GM18870 (cell line): ENCODE measurements at regions not wholly inside any gene's neighbourhood (a gene's known extent, or its start where the extent isn't known, plus 50 kb on each side); places are given as distances from the start of the nearest gene placed in this dataset.

Experiments used
- ATAC-seq: cut with Tn5 transposase; IDR thresholded peaks from one replicate; pipeline ENCODE4 v1.9.1; 2021; ENCODE audit warnings: moderate library complexity; ENCODE audit not compliant: unreplicated experiment

DNA sequence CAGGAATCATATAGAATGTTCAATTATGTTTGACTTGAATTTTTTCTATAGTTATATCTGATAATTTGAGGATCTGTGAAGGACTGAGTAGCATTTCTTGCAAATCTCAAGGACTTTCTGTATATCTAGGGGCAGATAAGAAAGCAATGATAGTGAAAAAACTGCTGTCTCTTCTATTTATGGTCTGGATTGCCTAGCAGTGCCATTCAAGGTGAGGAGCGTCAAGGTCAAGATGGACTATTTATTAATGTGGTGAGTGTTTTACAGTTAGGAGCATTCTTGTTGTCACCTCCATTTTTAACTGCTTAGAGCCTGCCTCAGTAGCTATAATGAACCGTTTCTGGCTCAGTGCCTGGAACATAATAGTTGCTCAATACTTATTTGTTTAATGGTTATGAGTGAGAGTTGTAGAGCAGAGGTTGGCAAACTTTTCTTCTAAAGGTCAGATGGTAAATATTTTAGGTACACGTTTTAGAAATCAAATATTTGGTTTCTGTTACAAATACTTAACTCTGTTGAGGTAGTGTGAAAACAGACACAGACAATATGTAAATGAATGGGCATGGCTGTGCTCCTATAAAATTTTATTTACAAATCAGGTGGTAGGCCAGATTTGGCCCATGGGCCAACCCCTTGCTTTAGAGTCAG lies 523.2 kb upstream of the IGFBP7 start:
- ATAC-seq, result no peak

DNA sequence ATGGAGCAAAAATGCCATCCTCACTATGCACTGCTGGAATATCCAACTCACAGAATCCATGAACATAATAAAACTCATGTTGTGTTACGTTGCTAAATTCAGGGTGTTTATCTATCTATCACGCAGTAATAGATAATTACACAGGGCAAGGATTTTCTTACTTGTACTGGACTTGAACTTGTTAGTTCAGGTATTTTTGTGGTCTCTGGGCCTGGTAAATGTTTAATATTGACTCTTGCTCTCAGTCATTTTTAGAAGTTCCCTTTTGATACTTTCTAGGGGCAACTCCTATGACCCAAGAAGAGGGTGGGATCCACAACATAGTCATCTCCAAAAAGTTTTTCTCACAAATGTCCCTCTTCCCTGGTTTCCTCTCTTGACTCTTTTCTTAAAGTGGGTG lies 522.4 kb upstream of the IGFBP7 start:
- no peak for ATAC-seq

DNA sequence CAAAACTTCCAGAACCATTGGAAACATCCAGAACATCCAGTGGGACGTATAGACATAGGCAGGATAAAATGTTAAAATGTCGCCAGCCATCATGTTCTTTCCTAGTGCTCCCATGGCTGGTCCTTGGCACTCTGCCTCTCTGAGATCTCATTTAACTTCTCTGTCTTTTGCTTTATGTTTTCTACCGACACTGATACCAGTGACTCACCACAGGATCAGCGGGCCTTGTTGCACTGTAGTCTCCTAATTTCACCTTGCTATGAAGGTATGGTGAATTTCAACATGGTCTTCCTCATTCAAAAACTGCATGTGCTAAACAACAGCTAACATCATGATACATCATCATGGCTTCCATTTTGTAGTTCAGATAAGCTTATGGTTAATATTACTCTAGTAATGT lies 521.0 kb upstream of the IGFBP7 start:
- no peak for ATAC-seq

DNA sequence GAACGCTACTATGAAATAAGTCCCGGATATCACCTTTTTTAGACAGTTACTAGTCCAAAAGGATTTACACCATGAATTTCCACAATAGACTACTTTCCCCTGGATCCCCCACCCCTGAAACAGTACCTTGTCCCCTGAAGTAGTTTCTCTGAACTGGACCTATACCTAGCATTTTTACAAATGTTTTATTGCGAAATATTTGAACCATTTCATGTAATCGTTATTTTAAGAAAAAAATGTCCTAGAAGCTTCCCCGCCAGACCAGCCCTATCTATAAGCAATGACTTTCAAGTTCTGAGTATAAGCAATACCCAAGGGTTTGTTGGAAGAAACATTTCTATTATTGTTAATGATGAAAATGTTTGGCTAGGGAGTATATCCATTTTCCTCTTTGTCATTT lies 517.8 kb upstream of the IGFBP7 start:
- no peak for ATAC-seq

DNA sequence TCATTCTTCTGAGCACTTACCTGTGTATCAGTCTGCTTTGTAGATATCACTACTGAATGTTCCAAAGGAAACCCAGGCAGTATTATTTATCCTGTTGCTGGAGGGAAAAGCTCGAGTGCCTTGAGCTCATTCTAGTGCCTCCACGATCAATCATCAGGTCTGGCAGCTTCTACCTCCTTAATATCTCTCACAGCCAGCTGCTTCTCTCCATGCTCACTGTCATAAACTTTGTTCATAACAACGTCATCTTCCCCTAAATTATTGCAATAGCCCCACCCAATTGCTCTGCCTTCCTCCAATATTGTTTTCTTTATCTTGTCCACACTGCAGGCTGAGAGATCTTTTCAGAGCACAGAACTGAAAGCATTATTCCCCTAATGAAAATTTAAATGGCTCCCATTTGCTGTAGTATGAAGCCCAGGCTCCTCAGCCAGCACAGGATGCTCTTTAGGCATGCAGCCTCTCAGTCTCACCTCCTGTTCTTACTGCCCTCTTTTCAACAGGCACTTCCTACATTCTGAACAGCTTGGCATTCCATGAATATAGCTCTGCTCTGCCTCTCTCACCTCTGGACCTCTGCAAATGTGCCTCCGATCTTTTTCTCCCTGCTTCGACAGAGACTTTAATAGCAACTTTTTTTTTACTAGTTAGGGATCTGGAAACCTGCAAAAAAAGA lies 504.2 kb upstream of the IGFBP7 start:
- ATAC-seq, result no peak

DNA sequence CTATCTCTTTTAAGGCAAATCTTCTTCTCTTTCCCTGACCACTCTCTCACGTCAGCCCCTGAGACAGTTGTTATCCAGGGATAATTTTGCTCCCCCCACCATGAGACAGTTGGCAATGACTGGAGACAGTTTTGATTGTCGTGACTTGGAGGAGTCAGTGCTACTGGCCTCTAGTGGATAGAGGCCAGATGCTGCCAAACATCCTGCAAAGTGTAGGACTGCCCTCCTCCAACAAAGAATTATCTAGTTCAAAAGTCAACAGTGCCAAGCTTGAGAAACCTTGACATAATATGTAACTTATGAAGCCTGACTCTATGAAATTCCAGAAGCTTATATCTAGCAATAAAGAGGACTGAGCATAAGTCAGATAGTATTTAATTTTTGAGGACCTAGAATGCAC lies 502.1 kb upstream of the IGFBP7 start:
- ATAC-seq, result no peak

DNA sequence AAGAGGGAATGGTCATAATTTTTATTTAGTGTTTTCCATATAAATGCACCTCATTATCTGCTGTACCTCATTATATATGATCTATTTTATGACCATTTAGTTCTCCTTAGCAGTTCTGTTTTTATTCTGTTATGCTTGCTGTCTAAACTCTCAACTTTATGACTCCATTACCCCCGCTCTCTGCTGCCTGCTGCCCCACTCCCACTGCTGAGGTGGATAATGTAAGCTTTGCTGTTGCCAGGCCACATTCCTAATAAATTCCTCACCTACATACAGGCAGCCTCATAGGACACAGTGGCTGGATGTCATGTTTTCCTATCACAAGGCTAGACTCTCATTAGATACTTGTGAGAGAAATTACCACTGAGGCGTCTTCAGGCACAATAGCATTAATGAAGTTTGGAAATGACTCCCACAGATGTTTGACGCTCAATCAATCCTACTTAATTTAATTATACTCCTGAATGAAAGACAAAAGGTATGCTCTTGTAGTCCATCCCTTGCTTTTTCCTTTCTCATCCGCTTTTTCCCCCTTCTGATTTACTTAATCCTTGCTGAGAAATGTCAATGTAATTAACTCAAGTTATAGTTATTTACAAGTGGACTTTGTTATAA lies 497.5 kb upstream of the IGFBP7 start:
- no peak for ATAC-seq

DNA sequence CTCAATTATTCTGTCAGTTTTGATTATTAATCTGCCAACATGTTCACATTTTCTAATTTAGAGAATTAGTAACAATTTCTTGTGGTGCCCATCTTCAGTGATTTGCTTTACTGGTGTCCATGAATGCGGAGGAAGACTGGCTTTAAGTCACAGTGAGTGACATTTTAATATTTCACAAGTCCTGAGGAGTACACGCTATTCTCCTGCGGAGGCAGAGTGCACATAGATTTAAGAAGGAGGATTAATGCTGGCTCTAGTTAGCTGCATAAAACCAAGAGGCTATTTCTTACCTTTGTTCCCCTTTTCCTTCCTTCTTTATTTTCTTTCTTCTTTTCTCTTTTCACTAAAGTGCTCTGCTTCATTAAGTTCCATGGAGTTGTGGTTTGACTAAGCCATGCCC lies 495.2 kb upstream of the IGFBP7 start:
- ATAC-seq, result no peak

DNA sequence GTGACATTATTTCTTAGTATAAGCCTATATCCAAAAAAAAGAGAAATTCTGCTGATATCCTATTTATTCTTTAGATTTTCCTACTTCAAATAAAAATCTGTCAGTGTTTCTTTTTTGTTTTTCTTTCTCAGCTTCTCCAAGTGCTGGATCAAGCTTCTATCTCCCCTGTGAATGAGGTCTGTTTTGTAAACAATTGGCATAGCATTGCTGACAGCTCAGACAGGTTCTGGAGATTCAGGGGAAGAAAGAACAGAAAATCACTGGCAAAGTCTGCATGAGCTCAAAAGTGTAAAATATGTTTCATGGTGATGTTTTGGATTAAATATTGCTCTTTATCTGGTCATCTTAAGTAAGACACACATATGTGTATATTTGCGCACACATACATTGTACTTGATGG lies 492.0 kb upstream of the IGFBP7 start:
- ATAC-seq, result no peak

DNA sequence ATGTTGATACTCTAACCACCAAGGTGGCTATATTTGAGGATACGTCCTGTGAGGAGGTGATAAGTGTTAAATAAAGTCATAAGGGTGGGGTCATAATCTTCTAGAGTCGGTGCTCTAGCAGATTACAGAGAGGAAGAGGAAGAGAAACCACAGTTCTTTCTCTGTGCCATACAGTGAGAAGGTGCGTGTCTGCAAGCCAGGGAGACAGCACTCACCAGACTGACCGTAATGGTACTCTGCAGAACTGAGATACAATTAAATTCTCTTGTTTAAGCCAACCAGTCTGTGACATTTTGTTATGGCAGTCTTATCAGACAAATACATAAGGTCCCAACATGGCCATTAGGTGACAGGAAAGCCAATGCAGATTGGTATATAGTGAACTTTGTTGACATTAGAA lies 480.9 kb upstream of the IGFBP7 start:
- ATAC-seq, result no peak

DNA sequence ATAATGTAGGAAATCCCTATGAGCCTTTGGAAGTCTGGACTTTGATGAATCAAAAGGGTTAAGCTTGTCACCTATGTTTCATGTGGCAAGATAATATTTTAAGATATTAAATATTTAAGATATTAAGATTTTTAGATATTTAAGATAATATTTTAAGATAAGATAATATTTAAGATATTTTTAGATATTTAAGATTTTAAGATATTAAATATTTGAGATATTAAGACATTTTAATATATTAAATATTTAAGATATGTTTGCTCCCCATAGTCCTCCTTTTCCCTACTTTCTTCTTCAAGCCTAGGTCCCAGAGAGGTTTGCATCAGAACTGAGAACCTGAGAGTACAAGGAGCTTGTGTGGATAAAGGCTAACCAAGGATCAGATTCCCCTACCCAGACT lies 478.4 kb upstream of the IGFBP7 start:
- no peak for ATAC-seq

DNA sequence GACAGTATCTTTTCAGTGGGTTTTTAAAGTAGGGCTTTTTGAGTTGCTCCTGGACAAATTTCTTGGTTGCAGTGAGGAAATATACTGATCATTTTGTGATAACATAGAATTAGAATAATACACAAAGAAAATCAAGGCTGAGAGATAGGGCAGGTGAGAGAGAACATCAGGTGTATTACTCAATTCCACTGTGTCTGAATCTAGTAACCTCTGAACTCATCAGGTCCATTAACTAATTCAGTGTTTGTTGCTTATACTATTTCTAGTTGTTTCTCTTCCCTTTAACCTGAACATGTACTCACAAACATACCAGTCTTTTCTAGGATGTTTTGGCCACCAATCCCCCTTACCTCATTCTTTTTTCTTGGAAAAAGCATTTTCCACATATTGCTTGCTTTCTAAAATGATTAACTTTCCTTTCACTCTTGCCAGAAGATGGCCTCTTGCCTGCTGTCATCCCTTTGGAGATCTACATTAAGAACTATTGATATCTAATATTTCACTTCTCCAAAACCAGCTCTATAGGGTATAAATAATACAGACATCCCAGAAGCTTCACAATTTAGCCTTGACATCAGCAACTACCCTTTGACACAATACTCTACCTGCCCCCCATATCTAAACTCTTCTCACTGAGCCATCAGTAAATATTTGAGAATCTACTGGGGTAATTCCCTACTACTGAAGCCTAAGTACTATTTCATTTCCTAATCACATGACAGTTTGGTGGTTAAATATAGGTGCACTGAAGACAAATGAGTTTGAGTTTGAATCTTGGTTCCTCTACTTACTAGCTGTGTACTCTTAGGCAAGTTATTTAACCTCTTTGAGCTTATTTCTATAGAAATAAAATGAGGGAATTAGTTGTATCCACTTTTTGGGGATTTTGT lies 470.8 kb upstream of the IGFBP7 start:
- no peak for ATAC-seq

DNA sequence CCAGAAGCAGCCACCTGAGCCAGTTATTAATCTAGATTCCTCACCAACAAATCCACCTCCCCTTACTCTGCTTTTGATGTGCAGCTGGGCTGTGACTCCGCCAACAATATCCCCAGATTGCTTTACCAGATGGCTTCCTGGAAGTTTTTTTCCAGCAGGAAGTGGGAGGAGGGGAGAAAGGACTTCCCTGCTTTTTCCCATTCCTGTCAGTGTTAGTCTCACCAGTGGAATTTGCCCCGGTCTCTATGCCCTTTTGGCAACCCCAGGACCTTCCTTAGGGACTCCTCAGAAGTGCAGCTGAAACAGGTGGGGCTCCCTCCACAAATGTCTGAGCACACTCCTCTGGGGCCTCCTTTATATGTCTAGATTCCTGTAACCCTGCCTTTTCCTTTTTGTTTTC lies 465.2 kb upstream of the IGFBP7 start:
- ATAC-seq, result no peak

DNA sequence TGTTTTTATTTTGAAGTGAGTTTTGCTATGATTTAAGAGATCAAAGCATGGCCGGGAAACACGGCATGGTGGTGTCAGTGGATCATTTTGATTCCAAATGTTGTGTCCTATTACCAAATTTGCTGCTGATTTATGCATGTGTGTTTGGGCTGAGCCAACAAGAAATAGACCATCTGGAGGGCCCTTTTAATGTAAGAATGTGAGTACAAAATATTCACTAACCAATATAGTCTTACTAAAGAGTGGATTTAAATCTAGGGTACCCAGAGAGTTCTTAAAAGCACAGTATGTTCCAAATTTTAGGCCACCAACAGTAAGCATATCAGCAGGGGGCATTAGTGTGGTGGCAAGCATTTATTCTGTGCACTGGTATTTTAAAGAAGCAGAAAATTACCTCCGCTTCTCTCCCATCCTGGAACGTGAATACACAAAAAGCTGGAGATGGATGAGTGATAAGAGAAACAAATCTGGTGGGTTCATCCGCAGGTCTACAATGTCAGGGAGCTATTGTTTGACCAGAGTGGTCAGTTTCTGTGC lies 444.4 kb upstream of the IGFBP7 start:
- ATAC-seq, result no peak

DNA sequence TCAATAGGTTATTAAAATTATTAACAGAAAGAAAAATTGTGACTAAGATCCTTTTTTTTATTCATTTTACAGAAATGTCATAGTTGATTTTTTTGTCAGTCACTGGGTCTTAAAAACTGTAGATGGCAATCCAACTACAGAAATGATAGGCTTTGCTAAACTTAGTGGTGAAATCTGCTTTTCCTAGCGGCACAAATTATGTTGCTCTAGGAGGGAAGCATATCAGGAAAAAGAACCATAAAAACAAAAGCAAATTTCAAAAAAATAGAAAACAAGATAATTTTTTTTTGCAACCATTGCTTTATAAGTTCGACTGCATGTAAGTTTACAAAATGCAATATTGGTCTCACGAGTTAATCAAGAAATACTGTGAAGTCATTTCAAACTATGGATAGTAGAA lies 443.5 kb upstream of the IGFBP7 start:
- ATAC-seq, result no peak

DNA sequence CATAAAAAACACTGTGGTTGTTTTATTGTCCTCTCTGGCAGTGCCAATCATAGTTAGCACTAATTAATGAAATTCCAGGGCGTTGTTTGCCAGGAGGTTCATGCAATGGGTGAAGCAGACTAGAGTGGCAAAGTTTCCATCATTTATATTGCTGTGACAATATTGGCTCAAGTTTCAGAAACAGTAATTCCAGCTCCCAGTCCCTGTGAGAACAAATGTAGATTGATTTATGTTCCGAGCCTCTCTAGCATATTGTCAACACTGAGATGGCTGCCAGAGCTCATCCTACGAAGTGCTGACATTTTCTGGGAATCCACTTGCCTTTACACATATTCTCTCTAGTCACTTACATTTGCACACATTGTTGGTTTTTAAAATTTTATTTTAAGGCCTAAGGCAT lies 440.0 kb upstream of the IGFBP7 start:
- no peak for ATAC-seq

DNA sequence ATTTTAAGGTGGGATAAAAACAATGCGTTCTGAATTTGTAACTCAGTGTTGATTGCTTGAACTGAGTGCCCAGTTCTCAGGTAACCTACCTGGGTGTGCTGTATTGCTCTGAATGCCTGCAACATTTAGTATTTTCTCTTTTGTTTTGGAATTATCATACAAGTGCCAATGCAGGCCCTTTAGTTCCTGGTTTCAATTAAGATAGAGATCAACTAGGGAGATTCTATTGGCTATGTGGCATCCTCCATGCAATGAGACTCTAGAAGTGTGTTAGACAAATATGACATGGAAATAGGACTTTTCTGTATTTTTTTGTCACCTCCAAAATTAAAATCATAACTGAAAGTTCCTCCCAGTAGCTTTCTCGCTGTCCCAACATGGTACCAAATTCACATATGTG lies 438.7 kb upstream of the IGFBP7 start:
- ATAC-seq, result no peak

DNA sequence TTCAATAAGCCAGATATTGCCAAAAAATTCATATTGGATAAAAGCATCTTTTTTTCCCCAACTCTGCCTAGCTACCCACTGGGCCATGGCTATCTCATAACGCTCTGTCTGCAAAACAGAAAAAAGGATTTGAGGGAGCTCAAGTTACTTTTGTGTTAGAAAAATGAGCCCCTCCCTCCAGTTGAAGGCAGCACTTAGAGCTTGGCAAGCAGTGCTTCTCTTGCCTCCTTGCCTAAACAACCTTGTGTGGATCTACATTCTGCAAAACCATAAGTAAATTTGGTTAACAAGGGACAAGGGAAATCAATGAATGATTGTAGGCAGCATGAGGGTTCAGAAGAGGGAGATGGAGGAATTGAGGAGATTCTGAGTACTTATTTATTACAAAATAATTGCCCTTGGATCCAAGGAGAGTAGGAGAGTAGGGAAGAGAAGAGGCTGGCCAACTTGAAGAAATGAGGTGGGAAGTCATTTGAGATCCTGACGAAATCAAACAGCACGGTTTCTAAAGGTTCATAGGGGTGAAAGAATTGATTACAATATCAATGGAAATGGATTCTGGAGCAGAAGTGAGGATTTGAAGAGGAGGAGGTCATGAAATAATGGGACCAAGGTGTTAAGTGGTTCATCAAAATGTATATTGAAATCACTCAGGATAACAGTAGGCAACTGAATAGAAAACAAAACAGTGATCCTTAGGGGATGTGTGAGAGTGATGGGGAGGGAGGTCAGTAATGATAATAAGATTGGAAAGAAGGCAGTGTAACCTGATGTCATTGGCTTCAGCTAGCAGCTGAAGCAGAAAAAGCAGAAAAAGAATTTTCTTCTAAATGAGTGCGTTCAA lies 434.8 kb upstream of the IGFBP7 start:
- ATAC-seq, result no peak

DNA sequence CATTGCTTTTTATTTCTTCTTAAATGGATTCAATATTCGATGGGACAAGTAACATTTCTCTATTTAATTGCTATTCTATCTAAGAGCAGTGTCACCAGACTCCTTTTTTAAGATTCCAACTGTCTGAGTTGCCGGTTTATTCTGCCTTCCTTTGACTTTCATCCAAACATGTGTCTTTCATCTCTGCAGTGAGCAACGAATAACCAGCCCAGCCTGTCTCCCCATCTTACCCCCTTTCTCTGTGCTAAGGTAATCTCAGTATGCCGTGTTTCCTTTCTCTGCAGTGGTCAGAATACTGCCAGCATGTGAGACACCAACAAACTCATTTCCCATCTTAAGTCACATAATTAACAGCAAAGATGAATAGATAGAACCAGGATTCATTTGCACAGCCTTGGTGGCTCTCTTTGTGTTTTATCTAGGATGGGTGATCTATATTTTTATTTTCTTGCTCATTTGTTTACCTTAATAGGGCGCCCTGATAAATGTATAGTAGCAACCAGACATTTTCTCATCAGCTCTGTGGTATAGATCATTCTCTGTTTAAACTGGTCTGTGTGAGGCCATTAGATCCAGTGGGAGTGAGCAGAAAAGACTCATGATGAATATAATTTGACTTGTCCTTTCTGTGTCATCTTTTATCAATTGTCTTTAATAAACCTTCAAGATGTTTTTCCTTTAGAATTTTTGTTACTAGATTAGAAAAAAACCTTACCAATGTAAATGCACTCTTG lies 394.8 kb upstream of the IGFBP7 start:
- ATAC-seq, result no peak

DNA sequence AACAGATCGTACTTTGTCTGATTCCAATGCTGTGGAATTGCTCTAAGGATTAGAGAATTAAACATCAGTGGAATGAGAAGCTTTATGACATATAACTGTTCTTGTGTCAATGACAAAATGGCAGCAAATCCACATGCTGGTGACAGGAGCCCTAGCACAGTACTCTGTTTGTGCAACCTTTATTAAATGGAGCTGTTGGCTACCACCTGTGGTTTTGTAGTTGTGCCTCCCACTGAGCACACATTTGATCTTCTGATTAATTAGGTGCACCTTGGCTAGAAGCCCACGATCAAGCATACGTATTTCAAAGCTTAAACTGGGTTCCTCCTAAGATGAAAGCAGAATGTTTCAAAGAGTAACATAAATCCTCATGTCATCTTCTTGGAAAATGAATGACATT lies 394.0 kb upstream of the IGFBP7 start:
- ATAC-seq, result no peak
